ENCODE measurements at regions not wholly inside any gene's neighbourhood (a gene's known extent, or its start where the extent isn't known, plus 50 kb on each side); places are given as distances from the start of the nearest gene placed in this dataset.

GRCh38 chr9:14523545-14523944, 169.7 kb downstream of the ZDHHC21 start:
- in situ Hi-C loops (cut with MboI; ENCODE audit: low sequenced_read_pairs in 4 of 4) (no loop called here), intact Hi-C loops (cut with DNase I; ENCODE audit: low total_unique reads) (no loop called here)
- no peak for ATAC-seq
- DNase-seq: no peak
- Histone ChIP-seq H3K4me3 (no peak overlapping the region), H3K27ac (no peak overlapping the region), H3K4me1 (peaks cover 5 to 6% of the 10 kb centered on the region in 2 donors), H3K27me3 (no peaks in the 10 kb centered on the region), H3K9me3 (no peaks in the 10 kb centered on the region), H3K36me3 (no peaks in the 10 kb centered on the region)
- TF ChIP-seq CTCF (IDR thresholded peaks at IDR 0.05 in 4 of 5, conservative IDR thresholded peaks at IDR 0.05 in 1 of 5): no peak
- TF ChIP-seq POLR2A (IDR thresholded peaks at IDR 0.05): no peak

GRCh38 chr9:14522627-14523379, 170.4 kb downstream of the ZDHHC21 start:
- in situ Hi-C loops (cut with MboI; ENCODE audit: low sequenced_read_pairs in 4 of 4): no loop called here
- intact Hi-C loops (cut with DNase I; ENCODE audit: low total_unique reads): no loop called here

GRCh38 chr9:14520341-14520740, 172.9 kb downstream of the ZDHHC21 start:
- H3K9me3 ChIP-seq: no peaks in the 10 kb centered on the region
- in situ Hi-C loops (cut with MboI; ENCODE audit: low sequenced_read_pairs in 4 of 4) (no loop called here), intact Hi-C loops (cut with DNase I; ENCODE audit: low total_unique reads) (no loop called here)
- H3K4me3 ChIP-seq: no peak overlapping the region
- no peak for ATAC-seq
- H3K4me1 ChIP-seq: peaks cover 0 to 5% of the 10 kb centered on the region in 2 donors
- no peak overlapping the region for H3K27ac ChIP-seq
- no peaks in the 10 kb centered on the region for H3K36me3 ChIP-seq
- TF ChIP-seq POLR2A (IDR thresholded peaks at IDR 0.05): no peak
- no peak for TF ChIP-seq CTCF (IDR thresholded peaks at IDR 0.05 in 4 of 5, conservative IDR thresholded peaks at IDR 0.05 in 1 of 5)
- no peaks in the 10 kb centered on the region for H3K27me3 ChIP-seq
- no peak for DNase-seq

More at GRCh38 chr9:14522627-14523379, 170.4 kb downstream of the ZDHHC21 start:
- Histone ChIP-seq H3K36me3 (no peaks in the 10 kb centered on the region), H3K27me3 (no peaks in the 10 kb centered on the region), H3K27ac (no peak overlapping the region), H3K4me1 (no peaks in the 10 kb centered on the region), H3K9me3 (no peaks in the 10 kb centered on the region), H3K4me3 (no peak overlapping the region)
- TF ChIP-seq CTCF (IDR thresholded peaks at IDR 0.05 in 4 of 5, conservative IDR thresholded peaks at IDR 0.05 in 1 of 5): no peak
- no peak for TF ChIP-seq POLR2A (IDR thresholded peaks at IDR 0.05)
- DNase-seq (no peak), ATAC-seq (no peak)

DNA sequence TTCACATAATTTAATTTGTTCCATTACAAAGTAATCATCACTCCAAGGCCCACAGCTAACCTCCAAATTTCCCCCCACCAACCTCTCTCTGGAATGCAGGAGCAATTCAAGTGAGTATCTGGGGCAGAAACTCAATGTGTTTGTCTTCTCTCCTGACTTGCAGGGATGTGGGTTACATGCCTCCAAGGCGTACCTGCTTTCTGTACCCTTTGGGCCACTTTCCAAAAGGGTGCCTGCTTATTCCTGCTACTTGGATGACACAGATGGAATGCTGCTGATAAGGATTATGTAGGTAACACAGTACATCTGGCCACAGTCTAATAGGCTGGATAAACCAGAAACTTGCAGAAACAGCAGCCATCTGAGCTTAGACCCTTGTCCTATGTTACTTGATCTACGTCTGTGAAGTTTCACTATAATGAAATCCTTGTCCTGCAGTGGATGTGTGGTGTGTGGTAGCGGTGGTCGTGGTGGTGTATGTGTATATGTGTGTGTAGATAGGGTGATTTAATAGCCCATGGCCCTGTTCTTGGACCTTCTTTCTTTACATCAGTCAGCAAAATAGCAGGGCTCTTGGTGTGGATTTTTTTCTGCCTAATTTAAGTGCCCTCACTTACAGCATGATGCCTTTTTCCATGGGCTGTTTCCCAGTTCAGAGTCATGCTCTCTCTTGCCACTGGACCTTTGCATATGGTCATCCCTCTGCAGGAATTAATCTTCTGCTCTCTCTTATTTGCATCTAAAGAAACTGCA, 175.9 kb downstream of the ZDHHC21 start:
- H3K4me1 ChIP-seq: peaks cover 0 to 5% of the 10 kb centered on the region in 2 donors
- no peak overlapping the region for H3K4me3 ChIP-seq
- intact Hi-C loops (cut with DNase I; ENCODE audit: low total_unique reads): no loop called here
- DNase-seq (no peak), ATAC-seq (no peak)
- H3K27me3 ChIP-seq: no peaks in the 10 kb centered on the region
- in situ Hi-C loops (cut with MboI; ENCODE audit: low sequenced_read_pairs in 4 of 4): no loop called here
- TF ChIP-seq POLR2A (IDR thresholded peaks at IDR 0.05) (no peak), CTCF (IDR thresholded peaks at IDR 0.05 in 4 of 5, conservative IDR thresholded peaks at IDR 0.05 in 1 of 5) (no peak)
- no peak overlapping the region for H3K27ac ChIP-seq
- H3K9me3 ChIP-seq: no peaks in the 10 kb centered on the region
- H3K36me3 ChIP-seq: no peaks in the 10 kb centered on the region

Data from gastrocnemius medialis (tissue), 4 donors.